ENCODE measurements at regions not wholly inside any gene's neighbourhood (a gene's known extent, or its start where the extent isn't known, plus 50 kb on each side); places are given as distances from the start of the nearest gene placed in this dataset.

DNA sequence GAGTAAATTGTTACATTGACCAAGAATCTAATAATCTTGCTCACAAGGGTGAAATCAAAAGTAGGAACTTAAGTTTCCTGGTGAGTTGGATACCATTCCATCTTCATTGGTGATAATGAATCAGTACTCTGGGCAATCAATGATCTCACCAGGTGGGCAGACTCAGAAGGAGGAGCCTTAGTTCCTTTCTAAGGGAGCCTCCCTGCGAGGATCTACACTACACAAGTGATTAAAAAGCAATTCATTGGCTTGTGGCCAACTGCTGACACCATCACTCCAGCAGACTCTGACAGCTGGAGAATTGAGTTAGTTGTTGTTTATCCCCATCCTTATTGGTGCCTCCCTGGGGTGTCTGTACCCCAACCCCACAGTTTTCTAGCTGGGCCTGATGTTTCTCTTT is 84.1 kb upstream of the VANGL1 start:
- H2AK9ac ChIP-seq (replicated peaks; ENCODE audit: low read depth, low read length, poor library complexity) = no peak overlapping the region
- ATAC-seq (ENCODE audit: low read depth) = no peak
- no peak overlapping the region for H3K27ac ChIP-seq (ENCODE audit: insufficient read depth, low read length)
- H2BK20ac ChIP-seq (ENCODE audit: low read depth, low read length) = no peak overlapping the region; the same call in 1 of the 2 replicates
- no peak overlapping the region for H3K9ac ChIP-seq (ENCODE audit: low read depth, low read length)
- dilution Hi-C loops (cut with HindIII; ENCODE audit: low sequenced_read_pairs, unreplicated experiment) (no loop called here), intact Hi-C loops (cut with micrococcal nuclease) (no loop called here), in situ Hi-C loops (cut with MboI; ENCODE audit: low sequenced_read_pairs) (no loop called here)
- H3K9me1 ChIP-seq (ENCODE audit: insufficient read depth, low read length) = peaks cover 3% of the 10 kb centered on the region; the same call in 1 of the 2 replicates
- no peak overlapping the region for H4K91ac ChIP-seq (ENCODE audit: insufficient read depth, low read depth, low read length)
- no peak overlapping the region for H3K56ac ChIP-seq (ENCODE audit: extremely low read depth, insufficient read depth, low read length)
- no TSS peak for BruUV-seq (replicated peaks)
- no peak overlapping the region for H3K4ac ChIP-seq (ENCODE audit: low read depth, low read length)
- no peak for DNase-seq
- no peak overlapping the region for H4K5ac ChIP-seq (ENCODE audit: low read depth, low read length)
- H3K23ac ChIP-seq (ENCODE audit: low read depth, low read length) = no peak overlapping the region
- H3K14ac ChIP-seq (replicated peaks; ENCODE audit: low read depth, low read length) = no peak overlapping the region
- peaks cover 7% of the 10 kb centered on the region for H3K27me3 ChIP-seq (ENCODE audit: control insufficient read depth, insufficient read depth, low read length)
- no peak overlapping the region for H3K4me2 ChIP-seq (ENCODE audit: low read depth, low read length)
- H3K79me1 ChIP-seq (ENCODE audit: low read depth in 1 of 2, low read length in 2 of 2) = no peaks in the 10 kb centered on the region
- no peak overlapping the region for H2AFZ ChIP-seq (replicated peaks; ENCODE audit: low read length, poor library complexity)
- no peak overlapping the region for H3K4me3 ChIP-seq (ENCODE audit: insufficient read depth, low read depth, low read length)
- H3K4me1 ChIP-seq (ENCODE audit: control insufficient read depth, insufficient read depth, low read length) = no peaks in the 10 kb centered on the region; the same call in 1 of the 2 replicates
- ChIA-PET POLR2A (ENCODE audit: unreplicated experiment) (no interaction called here), CTCF (interaction anchor here (1.1 kb wide), 1 partner anchor 19 kb away, joined by 4 read pairs; no protein-coding TSS in a partner anchor)
- no peak overlapping the region for H2BK120ac ChIP-seq (ENCODE audit: low read depth, low read length)
- no peak overlapping the region for H2AK5ac ChIP-seq (ENCODE audit: low read depth, low read length)
- no peaks in the 10 kb centered on the region for H3K9me3 ChIP-seq (ENCODE audit: control insufficient read depth, insufficient read depth, low read length)
- no peak for TF ChIP-seq CHD1 (IDR thresholded peaks at IDR 0.05; ENCODE audit: low read depth, low read length)
- TF ChIP-seq POLR2A (IDR thresholded peaks at IDR 0.05; ENCODE audit: low read depth, low read length) = no peak
- TF ChIP-seq, protein P1, sequence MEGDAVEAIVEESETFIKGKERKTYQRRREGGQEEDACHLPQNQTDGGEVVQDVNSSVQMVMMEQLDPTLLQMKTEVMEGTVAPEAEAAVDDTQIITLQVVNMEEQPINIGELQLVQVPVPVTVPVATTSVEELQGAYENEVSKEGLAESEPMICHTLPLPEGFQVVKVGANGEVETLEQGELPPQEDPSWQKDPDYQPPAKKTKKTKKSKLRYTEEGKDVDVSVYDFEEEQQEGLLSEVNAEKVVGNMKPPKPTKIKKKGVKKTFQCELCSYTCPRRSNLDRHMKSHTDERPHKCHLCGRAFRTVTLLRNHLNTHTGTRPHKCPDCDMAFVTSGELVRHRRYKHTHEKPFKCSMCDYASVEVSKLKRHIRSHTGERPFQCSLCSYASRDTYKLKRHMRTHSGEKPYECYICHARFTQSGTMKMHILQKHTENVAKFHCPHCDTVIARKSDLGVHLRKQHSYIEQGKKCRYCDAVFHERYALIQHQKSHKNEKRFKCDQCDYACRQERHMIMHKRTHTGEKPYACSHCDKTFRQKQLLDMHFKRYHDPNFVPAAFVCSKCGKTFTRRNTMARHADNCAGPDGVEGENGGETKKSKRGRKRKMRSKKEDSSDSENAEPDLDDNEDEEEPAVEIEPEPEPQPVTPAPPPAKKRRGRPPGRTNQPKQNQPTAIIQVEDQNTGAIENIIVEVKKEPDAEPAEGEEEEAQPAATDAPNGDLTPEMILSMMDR (conservative IDR thresholded peaks at IDR 0.05; ENCODE audit: low read depth, low read length) = no peak
- no peak for TF ChIP-seq BHLHE40 (IDR thresholded peaks at IDR 0.05; ENCODE audit: low read depth, low read length)
- no peaks in the 10 kb centered on the region for H4K20me1 ChIP-seq (ENCODE audit: insufficient read depth, low read length)
- no peak overlapping the region for H4K8ac ChIP-seq (ENCODE audit: low read depth in 2 of 2, low read length in 2 of 2)
- H3K18ac ChIP-seq (ENCODE audit: low read depth, low read length) = no peak overlapping the region
- no CpG with 5 or more reads among the region's 1 CpG for WGBS, 2 experiments (ENCODE audit: extremely low coverage in 2 of 2, insufficient read length in 1 of 2)
- H2BK15ac ChIP-seq (ENCODE audit: low read depth, low read length) = no peak overlapping the region
- no peak overlapping the region for H2BK5ac ChIP-seq (ENCODE audit: low read depth, low read length, poor library complexity, severe bottlenecking)
- no peaks in the 10 kb centered on the region for H3K36me3 ChIP-seq (ENCODE audit: control insufficient read depth, insufficient read depth, low read length)

Data from IMR-90 (cell line).